ENCODE measurements at regions not wholly inside any gene's neighbourhood (a gene's known extent, or its start where the extent isn't known, plus 50 kb on each side); places are given as distances from the start of the nearest gene placed in this dataset.

DNA sequence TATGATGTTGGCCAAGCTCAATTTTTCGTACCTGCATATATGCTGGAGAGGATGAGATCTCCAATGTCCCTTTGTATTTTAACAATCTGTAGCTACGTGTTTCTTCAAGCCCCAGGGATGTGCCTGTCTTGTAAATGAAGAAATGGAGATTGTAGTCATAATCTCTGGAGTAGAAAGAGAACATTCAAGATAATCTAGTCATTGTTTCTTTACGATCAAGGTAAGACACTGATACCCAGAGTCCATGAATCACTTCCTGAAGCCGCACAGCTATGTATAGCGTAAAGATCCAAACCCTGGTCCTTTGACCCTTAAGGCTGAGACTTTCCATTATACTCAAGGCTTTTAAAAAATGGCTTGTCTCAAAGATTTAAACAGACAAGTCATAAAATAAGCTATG, 205.5 kb downstream of the HS3ST3B1 start:
- H3K4ac ChIP-seq (ENCODE audit: low read depth, low read length) = no peak overlapping the region
- H2BK5ac ChIP-seq (ENCODE audit: low read length) = no peak overlapping the region
- no peaks in the 10 kb centered on the region for H3K79me2 ChIP-seq (ENCODE audit: control insufficient read depth, insufficient read depth, low read length)
- no peaks in the 10 kb centered on the region for H3K27me3 ChIP-seq (ENCODE audit: insufficient read depth, low read length, poor library complexity)
- no peak overlapping the region for H2AK5ac ChIP-seq (ENCODE audit: low read length)
- H3K79me1 ChIP-seq (ENCODE audit: low read length) = no peaks in the 10 kb centered on the region
- H4K8ac ChIP-seq (ENCODE audit: low read depth, low read length) = no peak overlapping the region
- no peak for DNase-seq
- no peak overlapping the region for H3K27ac ChIP-seq (ENCODE audit: low read depth, low read length)
- no peaks in the 10 kb centered on the region for H3K36me3 ChIP-seq (ENCODE audit: control insufficient read depth, insufficient read depth, low read length)
- H3K18ac ChIP-seq (ENCODE audit: low read length) = no peak overlapping the region
- H3K4me1 ChIP-seq (ENCODE audit: control insufficient read depth, low read depth, low read length) = peaks cover 3% of the 10 kb centered on the region
- H4K5ac ChIP-seq (ENCODE audit: low read length) = no peak overlapping the region
- H3K9ac ChIP-seq (ENCODE audit: low read length) = no peak overlapping the region
- WGBS (ENCODE audit: extremely low coverage, insufficient coverage, low lambda C conversion rate) = no CpG with 5 or more reads among the region's 5 CpGs
- no peak overlapping the region for H3K4me3 ChIP-seq (ENCODE audit: low read length)
- H3K4me2 ChIP-seq (ENCODE audit: low read length) = no peak overlapping the region
- H3K23ac ChIP-seq (ENCODE audit: low read length) = no peak overlapping the region
- H2BK15ac ChIP-seq (replicated peaks; ENCODE audit: low read depth) = no peak overlapping the region
- no peak overlapping the region for H3K56ac ChIP-seq (ENCODE audit: low read length)
- H2BK120ac ChIP-seq (ENCODE audit: low read depth, low read length) = no peak overlapping the region

DNA sequence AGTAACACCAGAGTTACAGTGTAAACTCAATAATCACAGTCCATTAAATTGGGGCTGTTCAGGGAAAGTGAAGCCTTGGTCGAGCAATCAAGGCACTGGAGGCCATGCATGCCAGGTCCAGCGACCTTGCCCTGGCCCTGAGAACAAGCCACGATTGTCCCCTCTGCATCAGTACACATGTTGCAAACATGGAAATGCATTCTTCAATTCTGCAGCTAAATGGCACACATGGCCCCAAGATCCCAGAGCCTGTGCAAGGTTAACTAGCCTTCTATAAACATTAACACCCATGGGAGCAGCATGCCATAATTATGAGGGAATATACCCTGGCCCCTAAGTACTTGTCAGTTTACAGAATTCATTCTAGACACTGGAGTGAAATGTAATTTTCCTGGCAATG, 204.7 kb downstream of the HS3ST3B1 start:
- Histone ChIP-seq H3K36me3 (ENCODE audit: control insufficient read depth, insufficient read depth, low read length) (no peaks in the 10 kb centered on the region), H3K4me3 (ENCODE audit: low read length) (no peak overlapping the region), H3K18ac (ENCODE audit: low read length) (no peak overlapping the region), H4K8ac (ENCODE audit: low read depth, low read length) (no peak overlapping the region), H2BK120ac (ENCODE audit: low read depth, low read length) (no peak overlapping the region), H3K23ac (ENCODE audit: low read length) (no peak overlapping the region), H2BK15ac (replicated peaks; ENCODE audit: low read depth) (no peak overlapping the region), H3K79me2 (ENCODE audit: control insufficient read depth, insufficient read depth, low read length) (no peaks in the 10 kb centered on the region), H3K4me2 (ENCODE audit: low read length) (no peak overlapping the region), H3K27me3 (ENCODE audit: insufficient read depth, low read length, poor library complexity) (no peaks in the 10 kb centered on the region), H3K9ac (ENCODE audit: low read length) (no peak overlapping the region), H4K5ac (ENCODE audit: low read length) (no peak overlapping the region), H3K56ac (ENCODE audit: low read length) (no peak overlapping the region), H3K79me1 (ENCODE audit: low read length) (no peaks in the 10 kb centered on the region), H2AK5ac (ENCODE audit: low read length) (no peak overlapping the region), H2BK5ac (ENCODE audit: low read length) (no peak overlapping the region), H3K27ac (ENCODE audit: low read depth, low read length) (no peak overlapping the region), H3K4me1 (ENCODE audit: control insufficient read depth, low read depth, low read length) (peaks cover 3% of the 10 kb centered on the region), H3K4ac (ENCODE audit: low read depth, low read length) (no peak overlapping the region)
- whole genome bisulfite sequencing (ENCODE audit: extremely low coverage, insufficient coverage, low lambda C conversion rate) = no CpG with 5 or more reads among the region's 3 CpGs
- no peak for DNase-seq

DNA sequence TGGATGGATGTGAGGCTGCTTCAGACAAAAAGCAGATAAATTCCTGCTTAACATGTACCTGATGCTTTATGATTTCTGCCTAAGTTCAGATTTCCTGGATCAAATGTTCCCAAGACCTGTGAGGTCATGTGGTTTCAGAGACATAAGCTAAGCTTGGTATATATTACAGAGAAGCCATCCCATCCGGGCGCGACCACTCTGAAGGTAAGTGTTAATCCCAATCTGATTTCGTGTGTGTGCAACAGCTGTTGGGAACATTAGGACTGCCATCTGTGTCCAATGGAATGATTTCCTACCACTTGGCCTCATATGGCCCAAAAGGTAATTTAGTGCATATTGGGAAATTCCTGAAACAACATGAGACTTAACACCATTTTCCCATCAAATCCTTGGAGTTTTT, 199.1 kb downstream of the HS3ST3B1 start:
- Histone ChIP-seq H2BK5ac (ENCODE audit: low read length) (no peak overlapping the region), H3K36me3 (ENCODE audit: control insufficient read depth, insufficient read depth, low read length) (no peaks in the 10 kb centered on the region), H3K9ac (ENCODE audit: low read length) (no peak overlapping the region), H2BK15ac (replicated peaks; ENCODE audit: low read depth) (no peak overlapping the region), H4K8ac (ENCODE audit: low read depth, low read length) (no peak overlapping the region), H3K4me1 (ENCODE audit: control insufficient read depth, low read depth, low read length) (no peaks in the 10 kb centered on the region), H3K27ac (ENCODE audit: low read depth, low read length) (no peak overlapping the region), H3K4me2 (ENCODE audit: low read length) (no peak overlapping the region), H3K4ac (ENCODE audit: low read depth, low read length) (no peak overlapping the region), H3K79me2 (ENCODE audit: control insufficient read depth, insufficient read depth, low read length) (no peaks in the 10 kb centered on the region), H2AK5ac (ENCODE audit: low read length) (no peak overlapping the region), H3K56ac (ENCODE audit: low read length) (no peak overlapping the region), H3K18ac (ENCODE audit: low read length) (no peak overlapping the region), H2BK120ac (ENCODE audit: low read depth, low read length) (no peak overlapping the region), H3K23ac (ENCODE audit: low read length) (no peak overlapping the region), H3K4me3 (ENCODE audit: low read length) (no peak overlapping the region), H3K79me1 (ENCODE audit: low read length) (no peaks in the 10 kb centered on the region), H3K27me3 (ENCODE audit: insufficient read depth, low read length, poor library complexity) (no peaks in the 10 kb centered on the region), H4K5ac (ENCODE audit: low read length) (no peak overlapping the region)
- WGBS (ENCODE audit: extremely low coverage, insufficient coverage, low lambda C conversion rate) = no CpG with 5 or more reads among the region's 4 CpGs
- peak; percentile 13 for DNase-seq

DNA sequence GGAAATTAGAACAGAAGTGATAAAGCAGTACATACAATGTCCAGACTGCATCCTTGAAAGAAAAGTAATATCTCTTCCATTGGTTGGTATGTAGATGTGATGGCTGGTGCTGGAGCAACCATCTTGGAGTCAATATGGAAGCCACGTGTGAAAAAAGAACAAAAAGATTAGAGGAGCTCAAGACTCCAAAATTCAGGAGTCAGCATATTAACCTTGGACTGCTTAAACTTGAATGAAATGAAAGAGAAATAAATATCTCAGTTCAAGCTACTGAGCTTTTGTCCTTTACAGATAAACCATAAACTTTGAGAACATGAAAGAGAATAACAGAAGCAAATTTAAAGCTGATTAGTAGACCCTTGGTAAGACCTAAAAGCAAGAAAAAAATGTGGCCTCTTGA, 197.9 kb downstream of the HS3ST3B1 start:
- no peak for DNase-seq
- Histone ChIP-seq H2AK5ac (ENCODE audit: low read length) (no peak overlapping the region), H3K23ac (ENCODE audit: low read length) (no peak overlapping the region), H2BK120ac (ENCODE audit: low read depth, low read length) (no peak overlapping the region), H3K36me3 (ENCODE audit: control insufficient read depth, insufficient read depth, low read length) (no peaks in the 10 kb centered on the region), H4K8ac (ENCODE audit: low read depth, low read length) (no peak overlapping the region), H3K18ac (ENCODE audit: low read length) (no peak overlapping the region), H3K79me2 (ENCODE audit: control insufficient read depth, insufficient read depth, low read length) (no peaks in the 10 kb centered on the region), H3K4me1 (ENCODE audit: control insufficient read depth, low read depth, low read length) (no peaks in the 10 kb centered on the region), H3K79me1 (ENCODE audit: low read length) (no peaks in the 10 kb centered on the region), H3K4me2 (ENCODE audit: low read length) (no peak overlapping the region), H2BK15ac (replicated peaks; ENCODE audit: low read depth) (no peak overlapping the region), H3K4ac (ENCODE audit: low read depth, low read length) (no peak overlapping the region), H3K56ac (ENCODE audit: low read length) (no peak overlapping the region), H2BK5ac (ENCODE audit: low read length) (no peak overlapping the region), H3K9ac (ENCODE audit: low read length) (no peak overlapping the region), H3K4me3 (ENCODE audit: low read length) (no peak overlapping the region), H4K5ac (ENCODE audit: low read length) (no peak overlapping the region), H3K27me3 (ENCODE audit: insufficient read depth, low read length, poor library complexity) (no peaks in the 10 kb centered on the region), H3K27ac (ENCODE audit: low read depth, low read length) (no peak overlapping the region)
- WGBS (ENCODE audit: extremely low coverage, insufficient coverage, low lambda C conversion rate) = no CpG with 5 or more reads among the region's 1 CpG

DNA sequence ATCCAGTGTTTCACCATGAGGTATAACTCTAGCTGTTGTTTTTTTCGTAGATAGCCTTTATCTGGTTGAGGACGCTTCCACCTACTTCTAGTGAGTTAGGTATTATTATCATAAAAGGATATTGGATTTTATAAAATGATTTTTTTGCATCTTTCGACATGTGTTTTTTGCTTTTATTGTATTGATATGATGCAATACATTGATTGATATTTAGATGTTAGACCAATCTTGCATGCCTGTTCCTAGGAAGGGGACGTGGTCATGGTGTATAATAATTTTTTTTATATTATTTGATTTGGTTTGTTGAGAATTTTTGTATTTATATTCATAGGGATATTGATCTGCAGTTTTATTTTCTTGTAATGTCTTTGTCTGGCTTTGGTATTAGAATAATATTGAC, 193.3 kb downstream of the HS3ST3B1 start:
- WGBS (ENCODE audit: extremely low coverage, insufficient coverage, low lambda C conversion rate) = 100% methylated on average over 1 of the region's 4 CpGs
- no peak overlapping the region for H3K18ac ChIP-seq (ENCODE audit: low read length)
- no peak overlapping the region for H2BK5ac ChIP-seq (ENCODE audit: low read length)
- DNase-seq = no peak
- H3K56ac ChIP-seq (ENCODE audit: low read length) = no peak overlapping the region
- H3K9ac ChIP-seq (ENCODE audit: low read length) = no peak overlapping the region
- H3K23ac ChIP-seq (ENCODE audit: low read length) = no peak overlapping the region
- H4K5ac ChIP-seq (ENCODE audit: low read length) = no peak overlapping the region
- H2AK5ac ChIP-seq (ENCODE audit: low read length) = no peak overlapping the region
- no peak overlapping the region for H2BK120ac ChIP-seq (ENCODE audit: low read depth, low read length)
- no peak overlapping the region for H3K4ac ChIP-seq (ENCODE audit: low read depth, low read length)
- H3K4me3 ChIP-seq (ENCODE audit: low read length) = no peak overlapping the region
- H3K79me2 ChIP-seq (ENCODE audit: control insufficient read depth, insufficient read depth, low read length) = no peaks in the 10 kb centered on the region
- no peak overlapping the region for H2BK15ac ChIP-seq (replicated peaks; ENCODE audit: low read depth)
- no peaks in the 10 kb centered on the region for H3K79me1 ChIP-seq (ENCODE audit: low read length)
- no peaks in the 10 kb centered on the region for H3K4me1 ChIP-seq (ENCODE audit: control insufficient read depth, low read depth, low read length)
- H4K8ac ChIP-seq (ENCODE audit: low read depth, low read length) = no peak overlapping the region
- no peak overlapping the region for H3K27ac ChIP-seq (ENCODE audit: low read depth, low read length)
- no peak overlapping the region for H3K4me2 ChIP-seq (ENCODE audit: low read length)
- no peaks in the 10 kb centered on the region for H3K27me3 ChIP-seq (ENCODE audit: insufficient read depth, low read length, poor library complexity)
- H3K36me3 ChIP-seq (ENCODE audit: control insufficient read depth, insufficient read depth, low read length) = no peaks in the 10 kb centered on the region

DNA sequence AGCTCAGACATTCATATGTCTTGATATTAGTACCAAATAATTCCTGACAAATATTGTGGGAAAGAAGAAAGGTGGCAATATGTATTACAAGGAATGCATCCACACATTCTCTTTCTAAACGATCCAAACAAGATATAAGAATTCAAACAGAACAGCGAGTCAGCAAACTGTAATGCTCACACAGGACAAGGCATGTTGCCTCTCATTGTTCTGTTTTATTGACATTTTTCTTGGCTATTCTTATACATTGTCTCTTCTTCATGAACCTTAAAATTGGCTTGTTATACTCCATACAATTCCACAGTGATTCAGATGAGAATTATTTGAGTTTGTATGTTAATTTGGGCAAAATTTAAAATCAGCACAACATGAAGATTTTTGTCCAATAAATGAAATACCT, 189.1 kb downstream of the HS3ST3B1 start:
- Histone ChIP-seq H4K5ac (ENCODE audit: low read length) (no peak overlapping the region), H3K36me3 (ENCODE audit: control insufficient read depth, insufficient read depth, low read length) (no peaks in the 10 kb centered on the region), H2AK5ac (ENCODE audit: low read length) (no peak overlapping the region), H3K79me1 (ENCODE audit: low read length) (no peaks in the 10 kb centered on the region), H3K79me2 (ENCODE audit: control insufficient read depth, insufficient read depth, low read length) (no peaks in the 10 kb centered on the region), H3K4me3 (ENCODE audit: low read length) (no peak overlapping the region), H2BK15ac (replicated peaks; ENCODE audit: low read depth) (no peak overlapping the region), H2BK5ac (ENCODE audit: low read length) (no peak overlapping the region), H3K4me1 (ENCODE audit: control insufficient read depth, low read depth, low read length) (no peaks in the 10 kb centered on the region), H3K9ac (ENCODE audit: low read length) (no peak overlapping the region), H3K27ac (ENCODE audit: low read depth, low read length) (no peak overlapping the region), H3K4me2 (ENCODE audit: low read length) (no peak overlapping the region), H3K4ac (ENCODE audit: low read depth, low read length) (no peak overlapping the region), H3K18ac (ENCODE audit: low read length) (no peak overlapping the region), H3K56ac (ENCODE audit: low read length) (no peak overlapping the region), H4K8ac (ENCODE audit: low read depth, low read length) (no peak overlapping the region), H2BK120ac (ENCODE audit: low read depth, low read length) (no peak overlapping the region), H3K23ac (ENCODE audit: low read length) (no peak overlapping the region), H3K27me3 (ENCODE audit: insufficient read depth, low read length, poor library complexity) (no peaks in the 10 kb centered on the region)
- no CpG with 5 or more reads among the region's 2 CpGs for WGBS (ENCODE audit: extremely low coverage, insufficient coverage, low lambda C conversion rate)
- no peak for DNase-seq

All from mesendoderm (in vitro differentiated cells).